ENCODE measurements at regions not wholly inside any gene's neighbourhood (a gene's known extent, or its start where the extent isn't known, plus 50 kb on each side); places are given as distances from the start of the nearest gene placed in this dataset.
"Not testable (repeated sequence)": the region's sequence is repeated elsewhere in the genome, so short reads cannot be mapped to it uniquely, and the experiment has no call there.

DNA sequence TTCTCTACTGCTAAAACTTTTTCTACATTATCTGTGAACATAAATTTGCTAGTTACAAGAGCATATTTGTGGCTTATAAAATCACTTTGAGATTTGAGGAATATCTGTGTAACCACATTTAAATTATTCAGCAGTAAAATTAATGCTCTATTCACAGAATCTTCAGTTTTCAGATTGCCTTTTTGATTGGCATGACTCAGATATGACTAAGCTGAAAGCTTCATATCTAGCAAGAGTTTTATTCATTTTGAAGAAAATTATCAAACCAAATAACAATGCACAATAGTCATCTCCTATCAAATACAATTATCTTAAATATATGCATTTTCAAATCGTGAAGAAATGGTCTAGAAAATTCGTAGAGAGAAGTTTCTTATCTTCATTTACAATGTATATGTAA lies 1498.2 kb upstream of the B3GALT2 start:
- no peak for DNase-seq (ENCODE audit: low spot score)

DNA sequence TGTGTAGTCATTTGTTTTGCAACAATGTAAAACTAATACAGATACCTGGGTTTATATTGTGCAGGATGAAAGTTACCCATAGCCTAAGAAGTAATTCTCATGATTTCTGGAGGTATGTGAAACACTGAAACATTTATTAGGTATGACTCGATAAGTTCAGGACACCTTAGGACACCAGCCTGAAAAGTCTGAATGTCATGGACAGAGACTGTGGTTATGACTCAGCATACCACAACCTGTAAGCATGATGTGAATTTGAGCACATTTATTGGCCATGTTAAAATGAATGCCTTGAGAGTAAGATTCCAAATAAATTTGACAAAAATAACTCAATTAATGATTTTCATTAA lies 1471.7 kb upstream of the B3GALT2 start:
- peak; percentile 62 for DNase-seq (ENCODE audit: low spot score)

DNA sequence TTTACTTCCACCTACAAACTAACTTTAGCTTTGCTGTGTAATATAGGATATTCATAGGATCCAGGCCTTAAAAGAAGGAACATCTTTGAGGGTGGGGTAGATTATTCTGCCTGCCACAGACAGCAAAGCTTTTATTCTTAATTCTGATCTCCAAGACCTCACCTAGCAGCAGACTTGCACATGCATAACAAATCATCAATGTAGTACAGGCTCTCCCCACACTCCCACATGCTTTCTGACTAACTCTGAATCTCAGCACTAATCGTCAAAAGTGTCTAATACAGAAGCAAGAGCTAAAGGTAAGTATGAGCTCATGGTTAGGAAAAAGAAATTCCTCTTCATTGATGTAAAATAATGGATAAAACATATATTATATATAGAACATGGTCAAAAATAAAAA lies 1468.5 kb upstream of the B3GALT2 start:
- DNase-seq (ENCODE audit: low spot score): no peak

DNA sequence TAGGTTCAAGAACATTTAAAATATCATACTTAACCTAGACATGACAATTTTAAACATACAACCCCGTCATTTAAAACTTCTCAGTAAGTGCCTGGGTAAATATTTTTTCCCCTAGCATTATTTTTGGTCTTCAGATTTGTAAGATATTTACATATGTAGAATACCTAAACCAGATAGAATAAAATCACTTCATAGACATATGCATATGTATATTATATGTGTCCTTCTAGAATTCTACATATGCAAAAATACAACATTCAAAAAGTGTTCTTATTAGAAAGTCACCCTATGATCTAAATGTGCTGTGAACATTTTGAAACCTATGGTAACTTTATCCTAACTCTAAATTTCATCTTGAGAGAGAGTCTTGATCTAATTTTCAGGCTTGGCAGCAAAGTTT lies 1467.0 kb upstream of the B3GALT2 start:
- DNase-seq (ENCODE audit: low spot score): no peak

DNA sequence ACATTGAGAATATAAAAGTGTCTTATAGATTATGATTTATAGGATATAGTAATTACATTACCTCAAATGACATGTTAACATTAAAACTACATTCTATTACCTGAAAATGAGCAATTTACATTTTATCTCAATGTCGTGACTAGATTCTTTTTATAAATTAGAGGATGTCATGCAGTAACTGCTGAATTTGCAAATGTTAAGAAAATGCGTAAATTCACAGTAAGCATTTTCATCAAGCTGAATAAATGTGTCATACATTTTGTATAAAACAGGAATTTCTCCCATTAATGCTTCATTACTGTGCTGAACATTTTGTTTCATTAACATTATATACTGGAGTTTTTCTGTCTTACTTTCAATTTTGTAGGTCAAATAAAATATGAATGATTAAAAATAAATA lies 1460.7 kb upstream of the B3GALT2 start:
- DNase-seq (ENCODE audit: low spot score): no peak

DNA sequence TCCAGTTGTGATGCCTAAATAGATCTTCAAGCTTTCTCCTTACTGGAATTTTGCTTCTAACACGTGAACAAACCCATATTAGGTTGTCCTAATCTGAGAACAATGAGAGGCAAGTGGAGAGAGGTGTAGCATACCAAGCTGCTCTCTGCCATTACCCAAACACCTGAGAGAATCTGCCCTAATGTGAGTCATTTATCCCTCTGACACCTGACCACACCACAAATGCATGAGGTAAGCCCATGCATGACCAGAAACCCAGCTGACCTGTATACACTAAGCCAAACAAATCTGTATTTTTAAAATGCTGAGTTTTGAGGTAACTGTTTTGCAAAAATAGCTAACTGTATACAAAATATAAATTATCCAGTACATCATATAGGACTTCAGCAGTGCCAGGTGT lies 1458.1 kb upstream of the B3GALT2 start:
- DNase-seq (ENCODE audit: low spot score): peak; percentile 3

DNA sequence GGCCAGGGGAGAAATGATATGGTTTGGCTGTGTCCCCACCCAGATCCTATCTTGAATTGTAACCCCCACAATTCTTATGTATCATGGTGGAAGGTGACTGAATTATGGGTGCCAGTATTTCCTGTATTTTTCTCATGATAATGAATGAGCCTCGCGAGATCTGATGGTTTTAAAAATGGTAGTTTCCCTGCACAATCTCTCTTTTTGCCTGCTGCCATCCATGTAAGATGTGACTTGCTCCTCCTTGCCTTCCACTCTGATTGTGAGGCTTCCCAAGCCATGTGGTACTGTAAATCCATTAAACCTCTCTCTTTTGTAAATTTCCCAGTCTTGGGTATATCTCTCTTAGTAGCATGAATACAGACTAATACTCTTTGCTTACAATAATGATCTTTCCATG lies 1453.9 kb upstream of the B3GALT2 start:
- DNase-seq (ENCODE audit: low spot score): no peak

DNA sequence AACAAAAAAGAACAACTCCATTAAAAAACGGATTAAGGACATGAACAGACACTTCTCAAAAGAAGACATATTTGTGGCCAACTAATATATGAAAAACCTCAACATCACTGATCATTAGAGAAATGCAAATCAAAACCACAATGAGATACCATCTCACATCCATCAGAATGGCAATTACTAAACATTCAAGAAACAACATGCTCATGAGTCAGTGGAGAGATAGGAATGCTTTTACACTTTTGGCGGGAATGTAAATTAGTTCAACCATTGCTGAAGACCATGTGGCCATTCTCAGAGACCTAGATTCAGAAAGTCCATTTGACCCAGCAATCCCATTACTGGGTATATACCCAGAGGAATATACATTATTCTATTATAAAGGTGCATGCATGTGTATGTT lies 1442.6 kb upstream of the B3GALT2 start:
- no peak for DNase-seq (ENCODE audit: low spot score)

DNA sequence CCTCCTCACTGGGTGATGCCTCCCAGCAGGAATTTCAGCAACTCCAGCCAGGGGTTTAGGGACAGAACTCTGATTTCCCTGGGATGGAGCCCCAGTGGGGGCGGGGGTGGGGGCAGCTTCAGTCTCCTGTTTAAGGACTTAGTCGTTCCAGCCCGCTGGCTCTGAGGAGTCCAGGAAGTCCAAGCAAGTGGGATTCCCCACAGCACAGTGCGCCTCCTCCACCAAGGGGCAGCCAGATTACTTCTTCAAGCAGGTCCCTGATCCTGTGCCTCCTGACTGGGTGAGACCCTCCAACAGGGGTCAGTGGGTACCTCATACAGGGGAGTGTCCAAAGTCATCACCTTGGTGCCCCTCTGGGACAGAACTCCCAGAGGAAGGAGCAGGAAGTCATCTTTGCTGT lies 1438.4 kb upstream of the B3GALT2 start:
- no peak for DNase-seq (ENCODE audit: low spot score)

DNA sequence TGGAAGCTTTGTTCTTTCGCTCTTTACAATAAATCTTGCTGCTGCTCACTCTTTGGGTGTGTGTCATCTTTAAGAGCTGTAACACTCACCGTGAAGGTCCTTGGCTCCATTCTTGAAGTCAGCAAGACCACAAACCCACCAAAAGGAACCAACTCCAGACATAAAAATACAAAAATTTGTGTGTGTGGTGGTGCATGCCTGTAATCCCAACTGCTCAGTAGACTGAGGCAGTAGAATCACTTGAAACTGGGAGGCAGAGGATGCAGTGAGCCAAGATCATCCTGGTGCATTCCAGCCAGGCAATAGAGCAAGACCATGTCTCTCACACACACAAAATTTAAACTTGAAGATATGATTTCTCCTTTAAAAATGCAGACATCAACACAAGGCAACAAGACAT lies 1431.7 kb upstream of the B3GALT2 start:
- no peak for DNase-seq (ENCODE audit: low spot score)

DNA sequence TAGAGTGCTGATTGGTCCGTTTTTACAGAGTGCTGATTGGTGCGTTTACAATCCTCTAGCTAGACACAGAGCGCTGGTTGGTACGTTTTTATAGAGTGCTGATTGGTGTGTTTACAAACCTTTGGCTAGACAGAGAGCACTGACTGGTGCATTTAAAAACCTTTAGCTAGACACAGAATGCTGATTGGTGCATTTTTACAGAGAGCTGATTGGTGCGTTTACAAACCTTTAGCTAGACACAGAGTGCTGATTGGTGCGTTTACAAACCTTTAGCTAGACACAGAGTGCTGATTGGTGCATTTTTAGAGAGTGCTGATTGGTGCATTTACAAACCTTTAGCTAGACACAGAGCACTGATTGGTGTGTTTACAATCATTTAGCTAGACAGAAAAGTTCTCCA lies 1430.9 kb upstream of the B3GALT2 start:
- not testable (repeated sequence) for DNase-seq (ENCODE audit: low spot score)

DNA sequence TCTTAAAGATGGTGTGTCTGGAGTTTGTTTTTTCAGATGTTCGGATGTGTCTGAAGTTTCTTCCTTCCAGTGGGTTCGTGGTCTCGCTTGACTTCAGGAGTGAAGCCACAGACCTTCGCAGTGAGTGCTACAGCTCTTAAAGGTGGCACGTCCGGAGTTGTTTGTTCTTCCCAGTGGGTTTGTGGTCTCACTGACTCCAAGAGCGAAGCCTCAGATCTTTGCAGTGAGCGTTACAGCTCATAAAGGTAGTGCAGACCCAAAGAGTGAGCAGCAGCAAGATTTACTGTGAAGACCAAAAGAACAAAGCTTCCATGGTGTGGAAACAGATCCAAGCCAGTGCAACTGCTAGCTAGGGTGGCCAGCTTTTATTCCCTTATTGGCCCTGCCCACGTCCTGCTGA lies 1430.4 kb upstream of the B3GALT2 start:
- no peak for DNase-seq (ENCODE audit: low spot score)

DNA sequence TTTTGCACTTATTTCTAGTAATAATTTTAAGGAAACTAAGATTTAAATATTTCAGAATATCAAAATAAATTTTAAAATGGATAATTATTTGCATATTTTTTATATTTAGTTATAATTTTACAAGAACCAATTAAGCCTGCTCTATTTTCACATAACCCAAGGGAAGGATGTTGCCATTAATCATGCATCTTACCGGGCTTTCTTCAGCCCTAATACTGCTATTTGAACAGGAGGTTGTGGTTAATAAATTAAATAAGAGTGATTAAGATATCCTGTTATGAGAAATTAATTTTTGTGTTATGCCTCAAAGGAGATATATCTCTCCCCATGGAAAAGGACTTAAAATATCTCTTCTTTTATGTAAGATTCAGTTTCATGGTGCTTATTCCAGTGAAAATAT lies 1415.8 kb upstream of the B3GALT2 start:
- no peak for DNase-seq (ENCODE audit: low spot score)

DNA sequence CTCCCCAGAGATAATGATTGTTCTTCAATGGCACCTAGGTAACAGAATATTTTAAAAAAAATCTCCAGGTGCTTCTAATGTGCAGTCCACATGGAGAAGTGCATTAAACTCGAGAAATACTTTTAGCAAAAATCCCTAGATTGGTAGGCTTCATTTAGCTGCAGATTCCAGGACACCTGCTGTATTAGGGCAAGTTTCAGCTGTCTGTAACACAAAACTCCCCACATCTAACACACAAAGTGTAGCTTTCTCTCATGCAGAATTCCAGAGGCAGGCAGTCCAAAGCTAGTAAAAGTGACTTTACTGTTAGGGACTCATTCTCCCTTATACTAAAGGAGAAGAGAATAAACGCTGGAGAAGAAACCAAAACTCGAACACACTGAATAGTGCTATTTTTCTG lies 1414.3 kb upstream of the B3GALT2 start:
- no peak for DNase-seq (ENCODE audit: low spot score)

DNA sequence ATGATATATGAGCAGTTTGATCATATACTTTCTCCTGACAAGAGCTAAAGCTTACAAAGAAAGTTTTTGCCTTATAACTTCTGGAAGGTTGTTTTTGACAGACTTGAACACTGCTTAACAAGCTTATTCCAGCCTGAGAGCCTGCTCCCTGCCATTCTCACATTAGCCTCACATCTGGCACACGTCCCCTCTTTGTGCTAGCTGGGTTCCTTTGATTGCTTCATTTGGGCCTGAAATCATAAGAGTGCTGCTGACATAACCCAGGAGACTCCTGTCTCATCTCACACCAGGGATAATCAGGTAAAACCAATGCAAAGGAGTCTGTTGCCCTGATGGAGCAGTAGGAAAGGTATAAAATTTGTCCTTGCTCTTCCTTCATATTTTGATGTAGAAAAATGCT lies 1411.7 kb upstream of the B3GALT2 start:
- no peak for DNase-seq (ENCODE audit: low spot score)

DNA sequence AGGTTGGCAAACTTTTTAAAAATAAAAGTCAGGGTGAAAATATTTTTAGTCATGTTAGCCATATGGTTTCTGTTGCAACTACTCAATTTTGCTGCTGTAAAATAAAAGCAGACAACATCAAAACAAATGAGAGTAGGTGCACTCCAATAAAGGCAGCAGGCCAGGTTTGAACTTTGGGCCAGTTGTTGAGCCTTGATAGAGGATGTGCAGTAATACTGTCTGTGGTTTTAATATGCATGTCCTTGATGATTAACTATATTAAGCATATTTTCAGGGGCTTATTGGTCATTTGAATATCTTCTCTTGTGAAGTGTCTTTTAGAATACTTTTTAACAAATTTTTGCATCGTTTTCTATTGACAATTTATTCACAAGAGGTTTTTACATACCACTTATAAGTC lies 1399.9 kb upstream of the B3GALT2 start:
- no peak for DNase-seq (ENCODE audit: low spot score)

DNA sequence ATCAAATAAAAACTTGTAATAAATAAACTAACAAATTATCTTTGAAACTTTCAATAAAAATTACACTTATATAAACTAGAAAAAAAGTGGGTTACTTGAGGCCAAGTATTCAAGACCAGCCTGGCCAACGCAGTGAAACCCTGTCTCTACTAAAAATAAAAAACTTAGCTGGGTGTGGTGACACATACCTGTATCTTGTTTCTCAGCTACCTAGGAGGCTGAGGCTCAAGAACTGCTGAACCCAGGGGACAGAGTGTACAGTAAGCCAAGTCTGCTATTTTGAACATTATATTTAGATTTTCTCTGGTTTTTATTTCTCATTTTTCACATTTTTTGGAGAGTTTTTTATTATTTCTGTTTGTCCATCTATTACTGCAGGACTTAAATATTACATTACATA lies 1397.6 kb upstream of the B3GALT2 start:
- no peak for DNase-seq (ENCODE audit: low spot score)

DNA sequence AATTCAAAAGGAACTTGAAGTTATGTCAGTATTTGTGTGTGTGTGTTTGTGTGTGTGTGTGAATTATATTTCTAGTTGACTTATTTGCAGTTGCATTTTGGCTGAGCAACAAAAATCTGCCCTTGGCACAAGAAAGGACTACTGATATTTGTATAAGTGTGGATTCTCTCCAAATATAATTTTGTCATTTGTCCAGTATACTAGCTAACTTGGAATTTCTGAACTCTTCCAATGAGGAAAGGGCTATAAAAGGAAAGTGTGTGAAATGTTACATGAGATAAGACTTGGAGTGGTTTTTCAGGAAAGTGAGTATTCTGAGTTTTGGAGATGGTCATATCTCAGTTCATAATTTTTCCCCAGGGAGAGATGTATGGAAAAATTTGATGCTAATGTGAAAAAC lies 1384.1 kb upstream of the B3GALT2 start:
- no peak for DNase-seq (ENCODE audit: low spot score)

DNA sequence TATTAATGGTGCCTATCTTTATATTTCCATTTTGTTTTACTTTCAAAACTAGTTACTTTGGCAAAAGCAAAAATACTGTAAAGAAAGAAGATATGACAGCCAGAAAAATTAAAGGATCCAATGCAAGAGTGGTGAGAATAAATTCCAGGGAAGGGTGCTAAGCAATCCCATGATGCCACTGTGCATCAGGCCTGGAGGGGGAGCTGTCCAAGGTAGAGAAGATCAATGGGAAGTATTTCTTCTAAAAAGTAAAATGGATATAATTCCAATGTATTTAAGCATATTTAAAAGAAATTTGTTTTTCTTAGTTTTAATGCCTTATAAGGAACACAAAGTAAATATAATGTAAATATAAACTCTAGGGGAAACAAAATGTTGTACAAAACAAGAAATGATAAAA lies 1382.2 kb upstream of the B3GALT2 start:
- DNase-seq (ENCODE audit: low spot score): no peak

DNA sequence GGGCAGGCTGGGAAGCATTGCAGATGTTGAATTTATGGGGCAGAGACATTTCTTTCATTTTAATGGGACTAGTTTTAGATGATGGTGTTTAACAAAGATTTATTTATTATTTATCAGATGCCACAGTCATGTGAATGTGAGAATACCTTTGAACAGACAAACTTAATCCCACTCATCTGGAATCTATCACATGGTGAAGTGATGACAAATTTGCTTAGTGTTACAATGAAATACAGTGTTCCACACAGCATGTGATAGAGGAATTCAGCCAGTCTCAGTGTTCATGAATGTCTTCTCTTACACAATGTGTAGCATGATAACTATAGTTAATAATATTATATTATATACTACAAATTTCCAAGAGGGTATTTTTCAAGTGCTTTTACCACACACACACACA lies 1361.7 kb upstream of the B3GALT2 start:
- no peak for DNase-seq (ENCODE audit: low spot score)

DNA sequence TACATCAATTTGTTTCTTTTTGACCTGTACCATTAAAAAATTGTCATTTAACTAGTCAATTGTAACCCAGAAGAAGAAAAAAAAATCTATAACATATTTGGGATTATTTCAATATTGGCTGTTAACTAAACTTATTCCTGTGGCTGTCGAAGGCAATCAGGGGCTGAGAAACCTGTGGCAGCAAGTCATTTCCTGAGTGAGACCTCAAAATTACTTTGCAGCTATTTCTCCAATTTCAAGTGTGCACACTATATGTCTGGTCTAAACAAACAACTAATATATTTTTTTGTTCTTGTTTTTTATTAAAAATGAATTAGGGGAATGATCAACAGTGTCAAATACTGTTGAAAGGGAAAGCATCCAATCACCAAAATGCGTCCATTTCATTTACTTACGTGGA lies 1357.6 kb upstream of the B3GALT2 start:
- no peak for DNase-seq (ENCODE audit: low spot score)

DNA sequence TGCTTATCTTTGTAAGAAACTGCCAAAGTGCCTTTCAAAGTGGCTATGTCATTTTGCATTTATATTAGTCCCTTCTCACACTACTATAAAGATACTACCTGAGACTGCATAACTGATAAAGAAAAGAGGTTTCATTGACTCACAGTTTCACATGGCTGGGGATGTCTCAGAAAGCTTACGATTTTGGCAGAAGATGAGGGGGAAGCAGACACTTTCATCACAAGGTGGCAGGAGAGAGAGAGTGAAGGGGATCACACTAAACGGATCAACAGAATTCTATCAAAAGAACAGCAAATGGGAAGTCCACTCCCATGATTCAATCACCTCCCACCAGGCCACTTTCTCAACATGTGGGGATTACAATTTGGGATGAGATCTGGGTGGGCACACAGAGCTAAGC lies 1352.0 kb upstream of the B3GALT2 start:
- DNase-seq (ENCODE audit: low spot score): no peak

DNA sequence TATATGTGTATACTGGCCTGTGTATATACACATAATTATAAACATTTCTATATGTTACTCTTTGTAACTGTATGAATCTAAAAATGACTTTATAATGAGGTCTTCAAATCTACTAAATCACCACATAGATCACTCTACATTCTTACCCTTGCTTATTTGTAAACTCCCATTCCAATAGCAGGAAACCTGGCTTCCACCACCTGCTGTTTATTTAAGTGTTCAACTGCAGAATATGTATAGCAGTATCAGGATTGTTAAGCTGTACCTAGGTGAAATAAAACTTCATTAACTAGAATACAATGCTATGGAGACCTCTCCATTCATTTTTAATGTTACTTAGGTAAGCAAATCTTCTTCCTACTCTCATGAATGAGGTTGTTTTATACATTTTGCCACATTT lies 1351.1 kb upstream of the B3GALT2 start:
- DNase-seq (ENCODE audit: low spot score): no peak

DNA sequence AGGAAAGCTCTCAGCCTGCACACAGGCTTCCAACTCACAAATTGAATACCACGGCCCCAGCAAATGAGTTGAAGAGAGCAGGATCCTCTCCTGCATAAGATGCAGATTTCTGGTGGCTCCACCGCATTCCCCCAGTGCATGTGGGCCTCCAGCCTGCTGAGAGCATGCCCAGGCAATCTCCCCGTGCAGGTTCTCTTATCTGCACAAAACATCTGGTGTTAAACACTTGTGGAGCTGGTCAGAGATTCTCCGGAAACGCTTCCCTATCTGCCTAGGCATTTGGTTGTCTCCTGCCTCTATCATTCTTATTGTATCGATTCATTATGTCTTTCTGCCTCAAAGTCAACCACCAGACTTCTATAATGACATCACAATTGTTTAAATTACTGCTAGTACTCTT lies 1349.0 kb upstream of the B3GALT2 start:
- DNase-seq (ENCODE audit: low spot score): no peak

DNA sequence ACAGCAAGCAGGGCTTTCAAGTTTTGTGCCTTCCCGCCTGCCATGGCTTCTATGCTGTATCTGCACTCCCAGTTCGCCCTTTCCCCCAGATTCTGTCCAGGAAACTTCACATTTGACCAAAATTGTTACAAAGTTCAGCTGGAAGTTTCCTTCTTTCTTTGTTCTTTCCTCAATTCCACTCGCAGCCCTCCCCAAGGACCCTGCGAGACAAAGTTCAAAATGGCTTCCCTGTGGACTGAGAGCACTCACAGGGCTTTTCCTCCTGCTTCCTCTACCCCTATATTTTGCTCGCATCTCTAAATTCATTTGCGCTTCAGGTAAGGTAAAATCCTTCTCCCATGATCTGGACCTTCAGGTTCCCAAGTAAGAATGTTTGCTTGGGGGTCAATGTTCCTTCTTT lies 1348.4 kb upstream of the B3GALT2 start:
- no peak for DNase-seq (ENCODE audit: low spot score)

DNA sequence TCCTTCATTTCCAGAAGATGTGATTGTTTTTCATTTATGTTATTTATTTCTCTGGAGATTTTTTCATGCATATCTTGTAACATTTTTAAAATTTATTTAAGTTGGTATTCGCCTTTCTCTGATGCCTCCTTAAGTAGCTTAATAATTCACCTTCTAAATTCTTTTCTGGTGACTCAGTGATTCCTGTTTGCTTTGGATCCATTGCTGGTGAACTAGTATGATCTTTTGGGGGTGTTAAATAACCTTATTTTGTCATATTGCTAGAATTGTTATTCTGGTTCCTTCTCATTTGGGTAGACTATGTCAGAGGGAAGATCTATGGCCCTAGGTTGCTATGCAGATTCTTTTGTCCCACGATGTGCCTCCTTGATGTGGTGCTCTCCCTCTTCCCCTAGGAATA lies 1347.2 kb upstream of the B3GALT2 start:
- DNase-seq (ENCODE audit: low spot score): no peak
